GM12874 (cell line): ENCODE measurements at regions not wholly inside any gene's neighbourhood (a gene's known extent, or its start where the extent isn't known, plus 50 kb on each side); places are given as distances from the start of the nearest gene placed in this dataset.

Experiments used
- TF ChIP-seq, protein P1 (sequence below): IDR thresholded peaks from 2 replicates; pipeline ENCODE4 v1.5.1; 2011; ENCODE audit warnings: low read depth, mild to moderate bottlenecking, control low read depth, low read length, moderate library complexity; ENCODE audit not compliant: insufficient read depth

GRCh38 chr7:46290374-46291049 is 369.4 kb upstream of the IGFBP3 start:
- TF ChIP-seq, protein P1, sequence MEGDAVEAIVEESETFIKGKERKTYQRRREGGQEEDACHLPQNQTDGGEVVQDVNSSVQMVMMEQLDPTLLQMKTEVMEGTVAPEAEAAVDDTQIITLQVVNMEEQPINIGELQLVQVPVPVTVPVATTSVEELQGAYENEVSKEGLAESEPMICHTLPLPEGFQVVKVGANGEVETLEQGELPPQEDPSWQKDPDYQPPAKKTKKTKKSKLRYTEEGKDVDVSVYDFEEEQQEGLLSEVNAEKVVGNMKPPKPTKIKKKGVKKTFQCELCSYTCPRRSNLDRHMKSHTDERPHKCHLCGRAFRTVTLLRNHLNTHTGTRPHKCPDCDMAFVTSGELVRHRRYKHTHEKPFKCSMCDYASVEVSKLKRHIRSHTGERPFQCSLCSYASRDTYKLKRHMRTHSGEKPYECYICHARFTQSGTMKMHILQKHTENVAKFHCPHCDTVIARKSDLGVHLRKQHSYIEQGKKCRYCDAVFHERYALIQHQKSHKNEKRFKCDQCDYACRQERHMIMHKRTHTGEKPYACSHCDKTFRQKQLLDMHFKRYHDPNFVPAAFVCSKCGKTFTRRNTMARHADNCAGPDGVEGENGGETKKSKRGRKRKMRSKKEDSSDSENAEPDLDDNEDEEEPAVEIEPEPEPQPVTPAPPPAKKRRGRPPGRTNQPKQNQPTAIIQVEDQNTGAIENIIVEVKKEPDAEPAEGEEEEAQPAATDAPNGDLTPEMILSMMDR = no peak

- TF ChIP-seq, protein P1 = no peak
Observed at GRCh38 chr7:46288861-46289260, 367.8 kb upstream of the IGFBP3 start.

DNA sequence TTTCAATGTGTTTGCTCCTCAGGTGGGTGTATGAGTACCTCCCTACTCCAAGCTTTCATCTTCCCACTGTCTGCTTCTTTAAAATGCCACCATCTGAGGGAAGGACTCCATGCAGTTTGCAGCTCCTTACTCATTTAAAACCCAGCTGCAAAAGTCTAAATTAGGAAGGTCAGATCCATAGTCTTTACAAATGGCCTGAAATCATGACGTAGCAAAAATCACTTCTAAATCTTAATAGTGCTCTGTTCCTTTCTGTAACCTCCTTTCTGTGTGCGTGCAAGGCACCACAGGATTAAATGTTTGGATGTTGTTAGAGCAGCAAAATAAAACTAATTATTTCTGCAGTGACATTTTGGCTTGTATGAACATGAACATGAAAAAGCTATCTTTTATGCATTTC is 366.9 kb upstream of the IGFBP3 start:
- TF ChIP-seq, protein P1 = no peak

DNA sequence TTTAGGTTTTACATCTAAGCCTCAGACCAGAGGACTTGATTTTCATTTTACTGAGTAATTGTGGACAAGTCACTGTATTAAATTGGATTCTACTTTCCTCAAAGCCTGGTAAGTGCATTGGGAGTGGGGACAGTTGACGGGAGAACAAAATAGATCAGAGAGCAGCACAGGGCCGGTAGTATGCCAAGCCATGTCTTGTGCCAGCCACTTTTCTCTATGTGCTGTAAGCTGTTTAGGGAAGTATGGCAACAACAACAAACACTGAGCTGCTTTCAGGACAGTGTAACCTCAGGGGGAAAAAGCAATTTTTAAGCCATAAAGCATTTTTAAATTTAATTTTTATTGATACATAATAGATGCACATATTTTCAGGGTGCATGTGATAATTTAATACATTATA is 365.9 kb upstream of the IGFBP3 start:
- TF ChIP-seq, protein P1 = no peak

GRCh38 chr7:46286356-46286755 is 365.3 kb upstream of the IGFBP3 start:
- TF ChIP-seq, protein P1 = no peak

- TF ChIP-seq, protein P1 = no peak
Observed at GRCh38 chr7:46285878-46286277, 364.8 kb upstream of the IGFBP3 start.

- TF ChIP-seq, protein P1 = no peak
Observed at GRCh38 chr7:46283852-46284251, 362.8 kb upstream of the IGFBP3 start.
